ENCODE measurements at regions not wholly inside any gene's neighbourhood (a gene's known extent, or its start where the extent isn't known, plus 50 kb on each side); places are given as distances from the start of the nearest gene placed in this dataset.

GRCh38 chr18:40678318-40678717 lies 1276.7 kb upstream of the PIK3C3 start:
- no peak overlapping the region for H3K27ac ChIP-seq
- WGBS, 2 donors: 94 to 97% methylated on average over 2 of the region's 2 CpGs
- DNase-seq: no peak
- no peak overlapping the region for H3K4me3 ChIP-seq
- no peaks in the 10 kb centered on the region for H3K4me1 ChIP-seq
- intact Hi-C loops (cut with DNase I; ENCODE audit: low total_unique reads): no loop called here
- H3K9me3 ChIP-seq: no peaks in the 10 kb centered on the region
- no peak for TF ChIP-seq CTCF (IDR thresholded peaks at IDR 0.05)
- TF ChIP-seq POLR2A (IDR thresholded peaks at IDR 0.05): no peak
- no peaks in the 10 kb centered on the region for H3K27me3 ChIP-seq
- H3K36me3 ChIP-seq (ENCODE audit: low read depth, missing control alignments): no peaks in the 10 kb centered on the region

- Histone ChIP-seq H3K27ac (no peak overlapping the region), H3K36me3 (ENCODE audit: low read depth, missing control alignments) (no peaks in the 10 kb centered on the region), H3K4me3 (no peak overlapping the region), H3K4me1 (no peaks in the 10 kb centered on the region), H3K9me3 (no peaks in the 10 kb centered on the region), H3K27me3 (no peaks in the 10 kb centered on the region)
- DNase-seq: no peak
- TF ChIP-seq CTCF (IDR thresholded peaks at IDR 0.05): no peak
- TF ChIP-seq POLR2A (IDR thresholded peaks at IDR 0.05): no peak
- WGBS, 2 donors: 0 to 97% methylated on average over 1 of the region's 1 CpG
- intact Hi-C loops (cut with DNase I; ENCODE audit: low total_unique reads): no loop called here
Observed at GRCh38 chr18:40676668-40677067, 1278.4 kb upstream of the PIK3C3 start.

- TF ChIP-seq CTCF (IDR thresholded peaks at IDR 0.05) (no peak), POLR2A (IDR thresholded peaks at IDR 0.05) (no peak)
- WGBS, 2 donors: 56 to 86% methylated on average over 3 of the region's 3 CpGs
- Histone ChIP-seq H3K4me1 (no peaks in the 10 kb centered on the region), H3K36me3 (ENCODE audit: low read depth, missing control alignments) (no peaks in the 10 kb centered on the region), H3K9me3 (no peaks in the 10 kb centered on the region), H3K27ac (no peak overlapping the region), H3K4me3 (no peak overlapping the region), H3K27me3 (no peaks in the 10 kb centered on the region)
- intact Hi-C loops (cut with DNase I; ENCODE audit: low total_unique reads): no loop called here
- no peak for DNase-seq
Observed at GRCh38 chr18:40673150-40673549, 1281.9 kb upstream of the PIK3C3 start.

GRCh38 chr18:40672590-40672989 lies 1282.4 kb upstream of the PIK3C3 start:
- Histone ChIP-seq H3K36me3 (ENCODE audit: low read depth, missing control alignments) (no peaks in the 10 kb centered on the region), H3K9me3 (no peaks in the 10 kb centered on the region), H3K4me1 (no peaks in the 10 kb centered on the region), H3K27me3 (no peaks in the 10 kb centered on the region), H3K4me3 (no peak overlapping the region), H3K27ac (no peak overlapping the region)
- intact Hi-C loops (cut with DNase I; ENCODE audit: low total_unique reads): no loop called here
- 90% methylated on average over 4 of the region's 4 CpGs for WGBS, 2 donors
- TF ChIP-seq POLR2A (IDR thresholded peaks at IDR 0.05) (no peak), CTCF (IDR thresholded peaks at IDR 0.05) (no peak)
- DNase-seq: no peak

GRCh38 chr18:40670668-40671375 lies 1284.2 kb upstream of the PIK3C3 start:
- Histone ChIP-seq H3K9me3 (no peaks in the 10 kb centered on the region), H3K27ac (no peak overlapping the region), H3K27me3 (no peaks in the 10 kb centered on the region), H3K36me3 (ENCODE audit: low read depth, missing control alignments) (no peaks in the 10 kb centered on the region), H3K4me1 (no peaks in the 10 kb centered on the region), H3K4me3 (no peak overlapping the region)
- no peak for DNase-seq
- WGBS, 2 donors: 62 to 82% methylated on average over 8 of the region's 8 CpGs
- intact Hi-C loops (cut with DNase I; ENCODE audit: low total_unique reads): no loop called here
- TF ChIP-seq POLR2A (IDR thresholded peaks at IDR 0.05): no peak
- TF ChIP-seq CTCF (IDR thresholded peaks at IDR 0.05): no peak

Measured in testis (tissue), 2 donors.